GM23338 (cell line): ENCODE measurements at regions not wholly inside any gene's neighbourhood (a gene's known extent, or its start where the extent isn't known, plus 50 kb on each side); places are given as distances from the start of the nearest gene placed in this dataset.
"Not testable (repeated sequence)": the region's sequence is repeated elsewhere in the genome, so short reads cannot be mapped to it uniquely, and the experiment has no call there.

Experiments
- ATAC-seq: fragments of 200-7000 bp; cut with Tn5 transposase; 3 replicates; pipeline ENCODE4 v1.9.1; 2020
- DNase-seq: peaks from one replicate; pipeline ENCODE4 v3.0.0-alpha.2; 2015; ENCODE audit warnings: low spot score
- H2AFZ ChIP-seq: fragments of 200-600 bp; sonication (generic); 2 replicates; pipeline ENCODE4 v1.8.0; 2016; ENCODE audit warnings: antibody characterized with exemption, mild to moderate bottlenecking, moderate library complexity
- H3F3A ChIP-seq: fragments of 200-600 bp; sonication (generic); replicated peaks from 2 replicates; pipeline ENCODE4 v1.8.0; 2017; ENCODE audit warnings: antibody characterized with exemption, mixed run types, low read depth
- H3K27ac ChIP-seq: fragments of 200-600 bp; sonication (generic); 2 replicates; pipeline ENCODE4 v1.6.1; 2016; ENCODE audit warnings: low read depth
- H3K27me3 ChIP-seq: fragments of 200-600 bp; sonication (generic); 2 replicates; pipeline ENCODE4 v1.8.0; 2016; ENCODE audit warnings: mild to moderate bottlenecking, mixed run types, moderate library complexity; ENCODE audit not compliant: insufficient read depth
- H3K36me3 ChIP-seq: fragments of 200-600 bp; sonication (generic); 2 replicates; pipeline ENCODE4 v1.8.0; 2016; ENCODE audit warnings: mild to moderate bottlenecking; ENCODE audit not compliant: insufficient read depth
- H3K4me1 ChIP-seq: fragments of 200-600 bp; sonication (generic); 2 replicates; pipeline ENCODE4 v1.8.0; 2016; ENCODE audit warnings: mild to moderate bottlenecking, moderate library complexity; ENCODE audit not compliant: insufficient read depth
- H3K4me2 ChIP-seq: fragments of 200-600 bp; sonication (generic); 2 replicates; pipeline ENCODE4 v1.7.1; 2017; ENCODE audit warnings: mixed run types
- H3K4me3 ChIP-seq: fragments of 200-600 bp; sonication (generic); 2 replicates; pipeline ENCODE4 v1.6.1; 2016; ENCODE audit warnings: mixed run types
- H3K79me2 ChIP-seq: fragments of 200-600 bp; sonication (generic); replicated peaks from 2 replicates; pipeline ENCODE4 v1.8.0; 2017; ENCODE audit warnings: mild to moderate bottlenecking; ENCODE audit not compliant: insufficient read depth
- H3K9me2 ChIP-seq: fragments of 200-600 bp; sonication (generic); 2 replicates; pipeline ENCODE4 v1.8.0; 2017; ENCODE audit not compliant: insufficient read depth
- H4K20me1 ChIP-seq: fragments of 200-600 bp; sonication (generic); replicated peaks from 2 replicates; pipeline ENCODE4 v1.8.0; 2017; ENCODE audit warnings: mild to moderate bottlenecking; ENCODE audit not compliant: insufficient read depth
- H3K27ac Mint-ChIP-seq: 2 replicates; pipeline ENCODE4 v1.8.0; 2020; ENCODE audit warnings: inconsistent platforms, mild to moderate bottlenecking, moderate library complexity, mixed read lengths
- H3K27me3 Mint-ChIP-seq: 3 replicates; pipeline ENCODE4 v1.8.0; 2022; ENCODE audit warnings: low read depth, mild to moderate bottlenecking, moderate library complexity, mixed read lengths, inconsistent platforms; ENCODE audit not compliant: insufficient read depth, poor library complexity
- H3K36me3 Mint-ChIP-seq: 3 replicates; pipeline ENCODE4 v1.8.0; 2021; ENCODE audit warnings: low read depth, mild to moderate bottlenecking, inconsistent platforms, moderate library complexity, mixed read lengths
- H3K4me1 Mint-ChIP-seq: 3 replicates; pipeline ENCODE4 v1.8.0; 2020; ENCODE audit warnings: mild to moderate bottlenecking, inconsistent platforms, mixed read lengths
- H3K4me3 Mint-ChIP-seq: 3 replicates; pipeline ENCODE4 v1.8.0; 2021; ENCODE audit warnings: moderate library complexity, mild to moderate bottlenecking, inconsistent platforms, mixed read lengths
- H3K9me3 Mint-ChIP-seq: 3 replicates; pipeline ENCODE4 v1.8.0; 2020; ENCODE audit warnings: moderate library complexity, mild to moderate bottlenecking, inconsistent platforms, mixed read lengths
- CREB1 ChIP-seq: fragments of 250-450 bp; sonication (Bioruptor Pico); IDR thresholded peaks from 2 replicates; pipeline ENCODE4 v1.5.0; 2020; ENCODE audit warnings: low read depth, mild to moderate bottlenecking, moderate library complexity
- CTCF ChIP-seq, 2 experiments: fragments of 200-600 bp in 1 of 2; sonication (generic) in 1 of 2; conservative IDR thresholded peaks; 2 replicates each; pipeline versions ENCODE4 v1.5.1 to v1.6.1; 2016 to 2017; ENCODE audit warnings: antibody characterized with exemption in 2 of 2, low read depth in 2 of 2, mild to moderate bottlenecking in 2 of 2, moderate library complexity in 1 of 2
- ZNF114 ChIP-seq: fragments of 250-450 bp; sonication (Bioruptor Pico); IDR thresholded peaks from 2 replicates; pipeline ENCODE4 v1.5.0; 2020; ENCODE audit warnings: mild to moderate bottlenecking, moderate library complexity
- ZNF462 ChIP-seq: fragments of 250-450 bp; sonication (Bioruptor Pico); IDR thresholded peaks from 2 replicates; pipeline ENCODE4 v1.5.0; 2020; ENCODE audit warnings: mild to moderate bottlenecking, moderate library complexity
- TF ChIP-seq, protein P1 (sequence below): IDR thresholded peaks from 2 replicates; pipeline ENCODE4 v1.6.1; 2016; ENCODE audit warnings: antibody characterized with exemption

DNA sequence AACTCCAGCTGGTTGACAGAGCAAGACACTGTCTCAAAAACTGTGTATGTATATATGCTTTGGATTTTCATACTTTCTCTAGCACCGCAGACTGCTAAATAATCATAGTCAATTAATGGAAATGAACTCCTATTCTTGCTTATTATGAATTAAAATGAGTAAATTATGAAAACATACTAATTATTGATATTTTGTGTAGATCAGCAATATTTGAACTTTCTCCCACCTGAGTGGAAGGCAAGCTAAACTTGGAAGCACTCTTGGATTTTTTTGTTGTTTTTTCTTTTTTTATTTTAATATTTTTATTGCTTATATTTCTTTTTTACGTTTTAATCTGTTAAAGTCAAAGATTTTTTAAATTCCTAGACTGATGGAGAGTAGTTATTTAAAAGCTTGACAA is 201.7 kb downstream of the CDRT15L2 start (continued):
- TF ChIP-seq ZNF462, result no peak
- TF ChIP-seq, protein P1, sequence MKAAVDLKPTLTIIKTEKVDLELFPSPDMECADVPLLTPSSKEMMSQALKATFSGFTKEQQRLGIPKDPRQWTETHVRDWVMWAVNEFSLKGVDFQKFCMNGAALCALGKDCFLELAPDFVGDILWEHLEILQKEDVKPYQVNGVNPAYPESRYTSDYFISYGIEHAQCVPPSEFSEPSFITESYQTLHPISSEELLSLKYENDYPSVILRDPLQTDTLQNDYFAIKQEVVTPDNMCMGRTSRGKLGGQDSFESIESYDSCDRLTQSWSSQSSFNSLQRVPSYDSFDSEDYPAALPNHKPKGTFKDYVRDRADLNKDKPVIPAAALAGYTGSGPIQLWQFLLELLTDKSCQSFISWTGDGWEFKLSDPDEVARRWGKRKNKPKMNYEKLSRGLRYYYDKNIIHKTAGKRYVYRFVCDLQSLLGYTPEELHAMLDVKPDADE, result no peak
- TF ChIP-seq CREB1, result no peak
- no peak for TF ChIP-seq ZNF114 (CRISPR knock-in tag)
- TF ChIP-seq CTCF (conservative IDR thresholded peaks at IDR 0.05; ENCODE audit: low read depth in 2 of 2), result no peak

DNA sequence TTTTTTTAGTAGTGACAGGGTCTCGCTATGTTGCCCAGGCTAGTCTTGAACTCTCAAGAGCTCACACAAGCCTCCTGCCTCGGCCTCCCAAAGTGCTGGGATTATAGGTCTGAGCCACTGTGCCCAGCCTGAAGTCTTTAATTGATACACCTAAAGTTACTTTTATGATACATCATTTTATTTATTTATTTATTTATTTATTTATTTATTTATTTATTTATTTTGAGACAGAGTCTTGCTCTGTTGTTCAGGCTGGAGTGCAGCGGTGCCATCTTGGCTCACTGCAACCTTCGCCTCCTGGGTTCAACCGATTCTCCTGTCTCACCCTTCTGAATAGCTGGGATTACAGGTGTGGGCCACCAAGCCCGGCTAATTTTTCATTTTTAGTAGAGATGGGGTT is 202.3 kb downstream of the CDRT15L2 start:
- H3F3A ChIP-seq, H3K4me3 ChIP-seq, H3K36me3 Mint-ChIP-seq, H4K20me1 ChIP-seq, H3K27ac Mint-ChIP-seq, H3K36me3 ChIP-seq, H3K4me1 Mint-ChIP-seq, H3K4me1 ChIP-seq, H3K9me3 Mint-ChIP-seq, ATAC-seq, DNase-seq, H3K27me3 ChIP-seq, H2AFZ ChIP-seq, H3K27ac ChIP-seq, H3K79me2 ChIP-seq, H3K27me3 Mint-ChIP-seq, H3K4me2 ChIP-seq, H3K9me2 ChIP-seq, H3K4me3 Mint-ChIP-seq: not testable (repeated sequence)
